Activated naive CD4-positive, alpha-beta T cell treated with anti-CD3 and anti-CD28 coated beads, Interleukin-2, amount 10 ng/mL, durations not matched to agents 7 days and 5 days (primary cell): ENCODE measurements at regions not wholly inside any gene's neighbourhood (a gene's known extent, or its start where the extent isn't known, plus 50 kb on each side); places are given as distances from the start of the nearest gene placed in this dataset.
"Not testable (repeated sequence)": the region's sequence is repeated elsewhere in the genome, so short reads cannot be mapped to it uniquely, and the experiment has no call there.

ENCODE experiments used
- CTCF ChIA-PET: fragments of 350-600 bp; sonication (Branson Sonifier 250); formaldehyde crosslinking; loops from one replicate; lab custom pipeline; 2021; ENCODE audit warnings: antibody characterized with exemption; lab: Charles Lee
- DNase-seq: peaks from one replicate; pipeline ENCODE4 v3.0.0-alpha.2; 2020
- H3K27ac Mint-ChIP-seq: one replicate; pipeline ENCODE4 v1.8.0; 2021; ENCODE audit warnings: mild to moderate bottlenecking, moderate library complexity, mixed read lengths
- H3K27me3 Mint-ChIP-seq: one replicate; pipeline ENCODE4 v1.8.0; 2021; ENCODE audit warnings: mild to moderate bottlenecking, mixed read lengths
- H3K36me3 Mint-ChIP-seq: one replicate; pipeline ENCODE4 v1.8.0; 2021; ENCODE audit warnings: mixed read lengths
- H3K4me1 Mint-ChIP-seq: one replicate; pipeline ENCODE4 v1.8.0; 2021; ENCODE audit warnings: mixed read lengths
- H3K4me3 Mint-ChIP-seq: one replicate; pipeline ENCODE4 v1.8.0; 2021; ENCODE audit warnings: mild to moderate bottlenecking, moderate library complexity, mixed read lengths
- H3K9me3 Mint-ChIP-seq: one replicate; pipeline ENCODE4 v1.8.0; 2021; ENCODE audit warnings: mixed read lengths

- CTCF ChIA-PET = no interaction called here
- no peaks in the 10 kb centered on the region for H3K36me3 Mint-ChIP-seq
- no peaks in the 10 kb centered on the region for H3K4me1 Mint-ChIP-seq
- no peaks in the 10 kb centered on the region for H3K27me3 Mint-ChIP-seq
- DNase-seq = no peak
- no peak overlapping the region for H3K27ac Mint-ChIP-seq
- H3K9me3 Mint-ChIP-seq = no peaks in the 10 kb centered on the region
- no peak overlapping the region for H3K4me3 Mint-ChIP-seq
Observed at GRCh38 chr11:127962416-127962815, 624.9 kb downstream of the ETS1 start.

GRCh38 chr11:127950162-127950561 is 637.2 kb downstream of the ETS1 start:
- Mint-ChIP-seq H3K27ac (no peak overlapping the region), H3K36me3 (no peaks in the 10 kb centered on the region), H3K27me3 (no peaks in the 10 kb centered on the region), H3K4me1 (no peaks in the 10 kb centered on the region), H3K4me3 (no peak overlapping the region), H3K9me3 (no peaks in the 10 kb centered on the region)
- DNase-seq = no peak
- CTCF ChIA-PET = no interaction called here

- DNase-seq = no peak
- CTCF ChIA-PET = no interaction called here
Observed at GRCh38 chr11:127943763-127944162, 643.6 kb downstream of the ETS1 start.

GRCh38 chr11:127943152-127943551 is 644.2 kb downstream of the ETS1 start:
- Mint-ChIP-seq H3K4me3 (no peak overlapping the region), H3K4me1 (no peaks in the 10 kb centered on the region), H3K27ac (no peak overlapping the region), H3K27me3 (peaks cover 5% of the 10 kb centered on the region), H3K36me3 (no peaks in the 10 kb centered on the region), H3K9me3 (no peaks in the 10 kb centered on the region)
- CTCF ChIA-PET = no interaction called here
- DNase-seq = no peak

More at GRCh38 chr11:127943763-127944162, 643.6 kb downstream of the ETS1 start:
- Mint-ChIP-seq H3K9me3 (no peaks in the 10 kb centered on the region), H3K27ac (no peak overlapping the region), H3K36me3 (no peaks in the 10 kb centered on the region), H3K4me3 (no peak overlapping the region), H3K4me1 (no peaks in the 10 kb centered on the region), H3K27me3 (peaks cover 3% of the 10 kb centered on the region)

GRCh38 chr11:127941554-127941953 is 645.8 kb downstream of the ETS1 start:
- DNase-seq, CTCF ChIA-PET, H3K4me1 Mint-ChIP-seq, H3K36me3 Mint-ChIP-seq, H3K27ac Mint-ChIP-seq, H3K9me3 Mint-ChIP-seq, H3K27me3 Mint-ChIP-seq, H3K4me3 Mint-ChIP-seq: not testable (repeated sequence)

GRCh38 chr11:127939000-127939399 is 648.4 kb downstream of the ETS1 start:
- Mint-ChIP-seq H3K4me1 (no peaks in the 10 kb centered on the region), H3K9me3 (no peaks in the 10 kb centered on the region), H3K27ac (no peak overlapping the region), H3K27me3 (peaks cover 5% of the 10 kb centered on the region), H3K36me3 (no peaks in the 10 kb centered on the region), H3K4me3 (no peak overlapping the region)
- CTCF ChIA-PET = no interaction called here
- no peak for DNase-seq

- Mint-ChIP-seq H3K27ac (no peak overlapping the region), H3K4me3 (no peak overlapping the region), H3K4me1 (no peaks in the 10 kb centered on the region), H3K9me3 (no peaks in the 10 kb centered on the region), H3K36me3 (no peaks in the 10 kb centered on the region), H3K27me3 (peaks cover 5% of the 10 kb centered on the region)
- CTCF ChIA-PET = no interaction called here
- no peak for DNase-seq
Observed at GRCh38 chr11:127935081-127935480, 652.3 kb downstream of the ETS1 start.

GRCh38 chr11:127933961-127934360 is 653.4 kb downstream of the ETS1 start:
- H3K9me3 Mint-ChIP-seq, CTCF ChIA-PET, H3K27me3 Mint-ChIP-seq: not testable (repeated sequence)

GRCh38 chr11:127931803-127932202 is 655.6 kb downstream of the ETS1 start:
- Mint-ChIP-seq H3K4me3 (no peak overlapping the region), H3K9me3 (no peaks in the 10 kb centered on the region), H3K27me3 (no peaks in the 10 kb centered on the region), H3K27ac (no peak overlapping the region), H3K36me3 (no peaks in the 10 kb centered on the region), H3K4me1 (no peaks in the 10 kb centered on the region)
- CTCF ChIA-PET = no interaction called here
- no peak for DNase-seq

More at GRCh38 chr11:127933961-127934360, 653.4 kb downstream of the ETS1 start:
- H3K36me3 Mint-ChIP-seq, H3K27ac Mint-ChIP-seq, H3K4me1 Mint-ChIP-seq, H3K4me3 Mint-ChIP-seq, DNase-seq: not testable (repeated sequence)

GRCh38 chr11:127926721-127927120 is 660.6 kb downstream of the ETS1 start:
- no peak overlapping the region for H3K27ac Mint-ChIP-seq
- no peaks in the 10 kb centered on the region for H3K36me3 Mint-ChIP-seq
- no peaks in the 10 kb centered on the region for H3K4me1 Mint-ChIP-seq
- CTCF ChIA-PET = interaction anchor here (0.7 kb wide), 1 partner anchor 10 kb away, joined by 3 read pairs; no protein-coding TSS in a partner anchor
- H3K4me3 Mint-ChIP-seq = no peak overlapping the region
- DNase-seq = no peak
- H3K27me3 Mint-ChIP-seq = no peaks in the 10 kb centered on the region
- H3K9me3 Mint-ChIP-seq = no peaks in the 10 kb centered on the region

- H3K4me1 Mint-ChIP-seq = no peaks in the 10 kb centered on the region
- H3K36me3 Mint-ChIP-seq = no peaks in the 10 kb centered on the region
- H3K4me3 Mint-ChIP-seq = no peak overlapping the region
- no peaks in the 10 kb centered on the region for H3K9me3 Mint-ChIP-seq
- CTCF ChIA-PET = no interaction called here
- no peaks in the 10 kb centered on the region for H3K27me3 Mint-ChIP-seq
- no peak overlapping the region for H3K27ac Mint-ChIP-seq
- DNase-seq = no peak
Observed at GRCh38 chr11:127925475-127925874, 661.9 kb downstream of the ETS1 start.

GRCh38 chr11:127919206-127920000 is 668.0 kb downstream of the ETS1 start:
- no peaks in the 10 kb centered on the region for H3K36me3 Mint-ChIP-seq
- no peak overlapping the region for H3K27ac Mint-ChIP-seq
- H3K9me3 Mint-ChIP-seq = peaks cover 8% of the 10 kb centered on the region
- no peak for DNase-seq
- H3K27me3 Mint-ChIP-seq = no peaks in the 10 kb centered on the region
- no peaks in the 10 kb centered on the region for H3K4me1 Mint-ChIP-seq
- H3K4me3 Mint-ChIP-seq = no peak overlapping the region
- CTCF ChIA-PET = no interaction called here

GRCh38 chr11:127902382-127902781 is 685.0 kb downstream of the ETS1 start:
- H3K4me3 Mint-ChIP-seq = no peak overlapping the region
- H3K9me3 Mint-ChIP-seq = no peaks in the 10 kb centered on the region
- H3K27me3 Mint-ChIP-seq = no peaks in the 10 kb centered on the region
- no peaks in the 10 kb centered on the region for H3K36me3 Mint-ChIP-seq
- DNase-seq = no peak
- H3K4me1 Mint-ChIP-seq = no peaks in the 10 kb centered on the region
- H3K27ac Mint-ChIP-seq = no peak overlapping the region
- CTCF ChIA-PET = no interaction called here

GRCh38 chr11:127898422-127899365 is 688.7 kb downstream of the ETS1 start:
- Mint-ChIP-seq H3K27ac (no peak overlapping the region), H3K36me3 (no peaks in the 10 kb centered on the region), H3K9me3 (no peaks in the 10 kb centered on the region), H3K4me1 (no peaks in the 10 kb centered on the region), H3K4me3 (no peak overlapping the region), H3K27me3 (no peaks in the 10 kb centered on the region)
- CTCF ChIA-PET = no interaction called here
- DNase-seq = no peak
